NB4 (cell line): ENCODE measurements at regions not wholly inside any gene's neighbourhood (a gene's known extent, or its start where the extent isn't known, plus 50 kb on each side); places are given as distances from the start of the nearest gene placed in this dataset.

Experiments
- POLR2A ChIP-seq: IDR thresholded peaks from 2 replicates; pipeline ENCODE4 v1.6.1; 2011; ENCODE audit warnings: mild to moderate bottlenecking; ENCODE audit not compliant: insufficient read length; ENCODE audit errors: extremely low read depth
- TF ChIP-seq, protein P1 (sequence below): IDR thresholded peaks from one replicate; pipeline ENCODE4 v1.5.1; 2012; ENCODE audit warnings: low read depth, low read length
- TF ChIP-seq, protein P2 (sequence below): IDR thresholded peaks from 2 replicates; pipeline ENCODE4 v1.6.1; 2011; ENCODE audit warnings: low read depth, low read length

DNA sequence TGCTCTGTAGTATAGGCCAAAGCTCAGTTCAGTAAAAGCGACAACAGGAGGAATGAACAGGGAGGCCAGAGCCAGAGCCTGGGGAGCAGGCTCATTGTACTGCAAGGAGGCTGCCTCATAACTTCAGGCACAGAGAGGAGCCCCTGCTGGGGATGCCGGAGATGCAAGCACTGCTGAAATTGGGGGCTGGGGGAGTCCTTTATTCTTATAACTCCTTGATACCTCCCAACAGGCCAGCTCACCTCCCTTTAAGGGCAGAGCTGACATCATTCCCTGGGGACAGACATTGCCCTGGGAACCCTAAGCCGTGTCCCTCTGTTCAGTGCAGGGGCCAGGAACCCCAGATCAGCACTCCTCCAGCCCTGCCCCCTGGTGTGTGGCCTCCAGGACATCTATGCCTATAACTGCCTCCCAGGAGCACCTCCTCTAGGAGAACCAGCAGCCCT, 83.8 kb upstream of the MRPS22 start:
- TF ChIP-seq POLR2A: no peak
- TF ChIP-seq, protein P1, sequence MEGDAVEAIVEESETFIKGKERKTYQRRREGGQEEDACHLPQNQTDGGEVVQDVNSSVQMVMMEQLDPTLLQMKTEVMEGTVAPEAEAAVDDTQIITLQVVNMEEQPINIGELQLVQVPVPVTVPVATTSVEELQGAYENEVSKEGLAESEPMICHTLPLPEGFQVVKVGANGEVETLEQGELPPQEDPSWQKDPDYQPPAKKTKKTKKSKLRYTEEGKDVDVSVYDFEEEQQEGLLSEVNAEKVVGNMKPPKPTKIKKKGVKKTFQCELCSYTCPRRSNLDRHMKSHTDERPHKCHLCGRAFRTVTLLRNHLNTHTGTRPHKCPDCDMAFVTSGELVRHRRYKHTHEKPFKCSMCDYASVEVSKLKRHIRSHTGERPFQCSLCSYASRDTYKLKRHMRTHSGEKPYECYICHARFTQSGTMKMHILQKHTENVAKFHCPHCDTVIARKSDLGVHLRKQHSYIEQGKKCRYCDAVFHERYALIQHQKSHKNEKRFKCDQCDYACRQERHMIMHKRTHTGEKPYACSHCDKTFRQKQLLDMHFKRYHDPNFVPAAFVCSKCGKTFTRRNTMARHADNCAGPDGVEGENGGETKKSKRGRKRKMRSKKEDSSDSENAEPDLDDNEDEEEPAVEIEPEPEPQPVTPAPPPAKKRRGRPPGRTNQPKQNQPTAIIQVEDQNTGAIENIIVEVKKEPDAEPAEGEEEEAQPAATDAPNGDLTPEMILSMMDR: no peak
- TF ChIP-seq, protein P2, sequence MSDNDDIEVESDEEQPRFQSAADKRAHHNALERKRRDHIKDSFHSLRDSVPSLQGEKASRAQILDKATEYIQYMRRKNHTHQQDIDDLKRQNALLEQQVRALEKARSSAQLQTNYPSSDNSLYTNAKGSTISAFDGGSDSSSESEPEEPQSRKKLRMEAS: no peak
